Activated CD4-positive, alpha-beta T cell treated with anti-CD3 and anti-CD28 coated beads, Interleukin-10, Interleukin-2, amounts not matched to agents 100 ng/mL and 50 ng/mL, durations not matched to agents 16 hours and 8 hours (primary cell): ENCODE measurements at regions not wholly inside any gene's neighbourhood (a gene's known extent, or its start where the extent isn't known, plus 50 kb on each side); places are given as distances from the start of the nearest gene placed in this dataset.

ENCODE experiments used
- DNase-seq: peaks from one replicate; pipeline ENCODE4 v3.0.0-alpha.2; 2020

DNA sequence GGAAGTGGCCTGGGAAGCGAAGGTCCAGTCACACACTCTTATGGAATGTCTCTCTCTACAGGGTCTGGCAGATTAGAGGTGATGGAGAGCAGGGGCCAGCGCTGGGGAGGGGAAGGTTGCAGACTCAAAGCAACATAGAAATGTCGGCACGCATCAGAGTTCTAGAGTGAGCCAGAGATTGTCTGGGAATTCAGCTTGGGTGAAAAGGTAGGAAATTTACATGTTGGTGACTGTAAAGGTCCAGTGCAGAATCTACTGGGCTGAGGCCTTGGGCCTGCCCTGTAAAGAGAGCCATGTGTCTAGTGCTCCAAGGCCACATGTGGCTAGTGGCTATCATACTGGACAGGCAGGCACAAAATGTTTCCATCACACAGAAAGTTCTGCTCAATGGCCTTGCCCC lies 80.8 kb downstream of the FOXA2 start:
- DNase-seq = no peak

GRCh38 chr20:22502731-22503191 lies 81.6 kb downstream of the FOXA2 start:
- no peak for DNase-seq

DNA sequence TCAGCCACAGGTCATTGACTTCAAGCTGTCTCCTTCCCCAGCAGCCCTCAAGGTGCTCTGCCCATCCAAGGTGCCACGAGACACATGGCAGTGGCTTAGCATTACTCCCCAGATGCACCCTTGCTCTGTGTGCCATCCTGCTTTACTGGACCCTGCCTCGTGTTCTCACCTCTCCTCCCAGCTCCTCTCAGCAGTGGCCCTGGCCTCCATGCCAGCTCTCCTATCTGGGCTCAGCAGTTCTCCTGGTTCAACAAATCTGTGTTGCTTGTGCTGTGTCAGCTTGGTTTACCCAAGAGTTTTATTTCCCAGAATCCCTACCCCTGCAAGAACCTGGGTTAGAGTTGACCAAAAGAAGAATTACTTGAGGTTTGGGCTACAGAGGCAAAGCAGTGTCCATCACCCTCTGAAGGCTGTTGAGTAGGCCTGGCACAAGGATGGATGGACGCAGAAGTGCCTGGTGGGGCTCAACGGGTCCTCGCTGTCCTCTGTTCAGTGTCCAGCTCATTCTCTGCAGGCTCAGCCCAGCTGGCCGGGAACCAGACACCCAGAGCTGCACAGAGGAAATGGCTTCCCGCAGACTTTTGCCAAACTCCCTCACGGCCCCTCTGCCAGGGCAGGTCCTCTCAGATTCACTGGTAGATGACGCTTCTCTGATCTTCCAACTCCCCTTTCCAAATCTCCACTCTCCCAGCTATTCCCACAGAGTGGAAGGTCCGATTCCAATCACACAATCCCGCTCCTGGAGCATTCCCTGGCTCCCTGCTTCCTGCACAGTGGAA lies 82.6 kb downstream of the FOXA2 start:
- DNase-seq = no peak

DNA sequence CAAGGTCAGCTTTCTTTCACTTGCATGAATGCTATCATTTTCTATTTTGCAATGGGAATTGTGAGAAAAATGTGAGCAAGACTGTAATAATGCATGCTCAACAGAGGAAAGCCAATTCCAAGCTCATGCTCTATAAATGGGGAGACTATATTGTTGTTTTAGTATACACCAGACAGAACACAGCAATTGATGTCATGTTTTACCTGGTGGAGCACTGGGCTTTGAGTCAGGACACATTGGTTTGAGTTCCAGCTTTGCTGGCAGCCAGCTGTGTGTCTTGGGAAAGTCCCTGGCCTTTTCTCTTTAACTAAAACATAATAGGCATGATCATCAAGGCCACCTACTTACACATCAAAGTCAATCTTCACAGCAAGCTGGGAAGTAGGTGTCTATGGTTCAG lies 83.3 kb downstream of the FOXA2 start:
- DNase-seq = no peak

DNA sequence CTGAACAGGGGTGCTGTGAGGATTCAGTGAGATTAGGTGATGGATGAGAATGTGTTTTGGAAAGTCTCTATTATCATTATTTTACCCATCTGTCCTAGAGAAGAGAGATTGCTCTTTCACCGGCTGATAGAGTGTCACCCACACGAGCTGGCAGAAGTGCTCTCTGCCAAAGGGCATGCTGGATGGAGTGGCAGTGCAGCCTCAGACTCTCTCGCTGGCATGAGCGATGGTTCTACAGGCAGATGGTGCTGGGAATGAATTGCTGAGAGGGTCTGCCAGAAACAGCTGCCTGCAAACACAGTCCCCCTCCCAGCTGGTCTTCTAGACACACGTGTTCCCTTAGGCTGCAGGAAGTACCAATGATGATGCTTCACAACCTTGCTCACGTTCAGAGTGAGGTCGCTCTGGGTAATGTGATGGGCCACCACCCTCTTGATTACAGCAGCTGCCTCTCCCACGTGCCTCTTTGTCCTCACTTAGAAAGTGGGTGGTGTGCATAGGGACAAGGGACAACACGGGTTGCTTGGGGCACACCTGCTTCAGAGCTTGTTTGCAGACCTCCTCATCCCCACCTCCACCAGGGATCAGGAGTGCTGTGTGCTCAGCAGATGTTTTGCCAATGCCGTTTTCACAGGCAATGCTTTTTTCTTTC lies 84.7 kb downstream of the FOXA2 start:
- no peak for DNase-seq

DNA sequence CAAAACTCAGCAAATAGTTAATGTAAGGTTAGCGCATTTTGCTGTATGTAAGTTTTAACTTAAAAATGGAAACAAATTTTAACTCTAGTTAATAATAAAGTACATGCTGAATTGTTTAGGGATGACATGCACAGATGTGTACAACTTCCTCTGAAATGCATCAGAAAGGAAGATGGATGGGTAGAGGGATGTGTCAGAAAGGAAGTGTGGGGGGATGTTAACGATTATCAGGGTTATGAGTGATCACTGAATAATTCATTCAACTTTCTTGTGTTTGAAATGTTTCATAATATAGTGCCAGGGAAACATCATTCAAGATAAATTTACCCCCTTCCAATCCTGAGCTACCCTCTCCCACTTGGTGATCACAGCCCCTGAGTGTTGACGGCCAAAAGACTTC lies 87.6 kb downstream of the FOXA2 start:
- DNase-seq = no peak

- DNase-seq = no peak
These were observed 88.6 kb downstream of the FOXA2 start for GRCh38 chr20:22495789-22496188.

- DNase-seq = no peak
These were observed 89.2 kb downstream of the FOXA2 start for GRCh38 chr20:22495172-22495571.

DNA sequence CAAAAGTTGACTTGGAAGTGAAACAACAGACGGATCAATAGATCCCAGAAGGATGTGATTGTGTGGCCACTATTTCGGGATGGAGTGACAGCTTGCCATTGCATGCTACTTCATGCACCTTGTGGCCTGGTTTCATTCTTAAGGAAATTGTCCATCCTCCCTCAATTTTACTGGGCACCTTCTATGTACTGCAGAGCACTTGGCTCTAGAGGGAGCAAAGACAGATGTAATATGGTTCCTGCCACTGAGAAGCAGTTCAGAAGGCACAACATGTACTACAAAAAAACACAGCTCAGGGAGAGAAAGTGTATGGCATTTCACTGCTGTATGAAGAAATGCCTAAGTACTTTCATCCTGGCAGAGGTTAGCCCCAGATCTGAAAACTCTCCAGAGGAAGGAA lies 91.9 kb downstream of the FOXA2 start:
- no peak for DNase-seq

DNA sequence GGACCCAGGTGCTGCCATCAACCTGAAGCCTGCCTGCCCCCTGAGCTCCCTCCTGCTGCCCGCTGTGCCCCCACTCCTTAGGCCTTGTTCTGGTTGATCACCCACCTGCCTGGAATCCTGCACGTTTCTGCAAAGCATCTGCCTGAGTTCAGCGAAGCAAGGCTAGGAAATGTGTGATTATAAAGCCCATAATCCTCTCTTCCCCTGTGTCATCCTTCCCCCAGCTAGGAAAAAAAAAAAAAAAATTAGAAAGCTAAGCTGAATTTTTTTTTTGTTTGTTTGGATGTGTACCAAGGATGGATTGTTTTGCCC lies 93.2 kb downstream of the FOXA2 start:
- no peak for DNase-seq

- DNase-seq = no peak
These were observed 93.8 kb downstream of the FOXA2 start for GRCh38 chr20:22490287-22491193.

DNA sequence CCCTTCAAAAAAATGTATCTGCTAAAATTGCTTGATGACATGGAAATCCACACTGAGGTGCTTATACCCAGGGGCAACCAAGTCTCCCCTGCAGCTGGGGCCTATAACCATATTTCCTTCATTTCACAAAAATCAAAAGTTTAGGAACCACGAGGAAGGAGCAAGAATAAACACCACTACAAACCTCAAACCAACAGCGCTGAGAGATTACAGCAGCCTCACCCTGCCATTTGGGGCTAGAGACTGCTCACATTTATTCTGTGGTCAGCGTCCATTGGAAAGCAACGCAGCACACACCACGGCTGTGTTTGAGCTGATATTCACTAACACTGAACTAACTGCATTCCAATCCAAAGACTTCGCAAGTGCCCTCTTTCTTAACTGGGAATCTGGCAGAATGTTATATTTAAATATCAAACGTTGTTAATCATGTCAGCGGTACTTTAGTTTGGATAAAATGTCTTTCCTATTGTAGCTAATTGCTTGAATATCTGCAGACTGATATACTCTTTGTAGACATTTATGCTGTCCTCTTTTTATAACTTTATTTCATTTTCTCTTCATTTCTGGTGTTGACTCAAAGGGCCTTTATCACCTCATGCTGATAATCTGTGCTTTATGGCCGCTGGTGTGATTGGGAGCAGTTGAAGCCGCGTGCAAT lies 94.6 kb downstream of the FOXA2 start:
- no peak for DNase-seq

DNA sequence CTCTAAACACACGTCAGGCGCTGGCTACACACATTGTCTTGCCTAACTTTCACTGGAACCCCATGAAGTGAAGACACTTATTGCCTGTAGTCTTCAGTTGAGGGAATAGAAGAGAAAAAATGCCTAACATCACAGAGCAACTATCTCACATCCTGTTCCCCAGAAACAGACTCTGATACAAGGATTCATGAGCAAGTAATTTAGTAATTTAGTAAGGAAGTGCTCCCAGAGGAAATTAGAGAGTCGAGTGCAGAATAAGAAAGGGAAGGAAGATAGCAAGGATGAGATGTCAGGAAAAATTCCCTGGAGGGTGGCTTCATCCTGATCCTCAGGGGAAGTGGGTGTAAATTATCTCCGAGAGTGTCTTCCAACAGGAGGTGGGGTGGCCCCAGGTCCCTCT lies 104.0 kb downstream of the FOXA2 start:
- no peak for DNase-seq

DNA sequence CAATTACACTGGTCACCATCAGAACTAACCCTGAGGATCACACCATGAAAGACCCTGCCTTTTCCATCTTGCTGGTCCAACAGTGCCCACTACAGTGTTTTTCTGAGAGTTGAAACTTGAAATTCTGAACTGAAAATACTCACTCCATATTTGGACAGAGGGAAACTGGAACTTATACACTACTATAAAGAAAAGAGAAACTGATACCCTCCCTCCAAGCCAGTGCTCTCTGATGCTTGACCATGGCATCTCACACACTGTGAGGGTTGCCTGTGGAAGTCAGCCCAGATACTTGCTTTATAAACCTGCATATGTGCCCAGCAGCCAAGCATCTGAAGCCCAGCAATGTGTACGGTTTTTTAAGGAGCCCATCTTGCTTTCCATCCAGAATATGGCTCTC lies 108.7 kb downstream of the FOXA2 start:
- DNase-seq = no peak

DNA sequence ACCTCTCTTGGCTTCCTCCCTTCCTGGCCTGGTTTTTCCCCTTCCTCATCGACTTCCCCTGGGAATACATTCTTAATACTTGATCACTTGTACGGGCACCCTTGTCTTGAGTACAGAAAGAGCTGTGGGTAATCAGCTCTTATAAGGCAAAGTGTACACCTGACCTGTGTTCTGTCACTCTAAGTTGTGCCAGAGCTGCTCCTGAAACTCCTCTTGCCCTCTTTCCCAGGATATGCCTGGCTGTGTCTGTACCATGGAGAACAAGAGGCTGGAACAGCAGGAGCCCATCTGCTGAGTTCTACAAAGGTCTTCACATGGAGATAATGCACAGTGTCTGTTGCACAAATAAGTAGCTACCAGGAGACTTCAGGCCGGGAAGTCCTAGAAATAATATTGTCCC lies 110.1 kb downstream of the FOXA2 start:
- no peak for DNase-seq

GRCh38 chr20:22473293-22473692 lies 111.1 kb downstream of the FOXA2 start:
- no peak for DNase-seq

GRCh38 chr20:22472447-22473100 lies 111.8 kb downstream of the FOXA2 start:
- no peak for DNase-seq

- no peak for DNase-seq
These were observed 113.1 kb downstream of the FOXA2 start for GRCh38 chr20:22471156-22471836.

DNA sequence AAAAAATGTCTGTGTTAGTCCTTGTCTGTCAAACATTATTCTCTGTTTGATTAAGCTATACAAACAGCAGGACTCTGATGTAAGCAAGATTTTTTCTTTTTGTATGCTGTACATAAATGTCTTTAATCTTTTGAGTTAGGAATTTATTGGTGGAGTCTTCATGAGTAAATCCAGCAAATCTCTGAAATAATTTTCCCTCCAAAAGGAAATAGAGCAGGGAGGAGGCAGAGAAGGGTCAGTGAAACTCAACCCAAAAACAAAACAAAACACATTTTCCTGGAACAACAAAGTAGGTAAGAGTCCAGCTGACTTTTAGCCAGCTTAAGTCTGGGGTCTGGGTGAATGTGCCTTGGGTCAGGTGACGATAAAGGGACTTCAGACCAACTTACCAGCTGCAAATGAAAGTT lies 113.7 kb downstream of the FOXA2 start:
- DNase-seq = no peak

GRCh38 chr20:22466447-22467171 lies 117.8 kb downstream of the FOXA2 start:
- no peak for DNase-seq
